PC-3 (cell line): ENCODE measurements at regions not wholly inside any gene's neighbourhood (a gene's known extent, or its start where the extent isn't known, plus 50 kb on each side); places are given as distances from the start of the nearest gene placed in this dataset.

Experiments
- ATAC-seq: fragments of 200-7000 bp; cut with Tn5 transposase; 2 replicates; pipeline ENCODE4 v1.9.1; 2020; ENCODE audit warnings: mild to moderate bottlenecking, moderate library complexity
- BruUV-seq: library from RNA; stranded (reverse); fragments of 400-500 nt; replicated peaks from 2 replicates; lab custom pipeline; 2021; lab: Mats Ljungman, UMichigan
- CTCF ChIA-PET: fragments of 300-600 bp; sonication (Branson Sonifier 250); formaldehyde crosslinking; loops from one replicate; lab custom pipeline; 2022; ENCODE audit warnings: antibody characterized with exemption; lab: Charles Lee
- POLR2A ChIA-PET: fragments of 300-600 bp; sonication (Branson Sonifier 250); formaldehyde crosslinking; loops from one replicate; lab custom pipeline; 2022; ENCODE audit warnings: antibody characterized with exemption; ENCODE audit not compliant: unreplicated experiment; lab: Charles Lee
- DNase-seq: peaks from one replicate; pipeline ENCODE4 v3.0.0-alpha.2; 2015
- H2AFZ ChIP-seq: fragments of 300-600 bp; sonication (generic); 2 replicates; pipeline ENCODE4 v1.6.0; 2016; ENCODE audit warnings: antibody characterized with exemption, low read length
- H3F3A ChIP-seq: fragments of 300-600 bp; sonication (generic); one replicate; pipeline ENCODE4 v1.6.0; 2017; ENCODE audit warnings: antibody characterized with exemption, low read length, control low read depth, mild to moderate bottlenecking; ENCODE audit not compliant: unreplicated experiment
- H3K27ac ChIP-seq: fragments of 300-600 bp; sonication (generic); 2 replicates; pipeline ENCODE4 v1.5.1; 2016; ENCODE audit warnings: mild to moderate bottlenecking, low read length
- H3K27me3 ChIP-seq: fragments of 300-600 bp; sonication (generic); 2 replicates; pipeline ENCODE4 v1.6.1; 2016; ENCODE audit warnings: low read length, mixed read lengths
- H3K36me3 ChIP-seq: fragments of 300-600 bp; sonication (generic); 2 replicates; pipeline ENCODE4 v1.6.1; 2016; ENCODE audit warnings: low read depth, mixed run types, low read length, mixed read lengths
- H3K4me1 ChIP-seq: fragments of 300-600 bp; sonication (generic); 2 replicates; pipeline ENCODE4 v1.5.1; 2016; ENCODE audit warnings: low read length; ENCODE audit not compliant: insufficient read depth
- H3K4me2 ChIP-seq: fragments of 300-600 bp; sonication (generic); 2 replicates; pipeline ENCODE4 v1.6.0; 2016; ENCODE audit warnings: low read length
- H3K4me3 ChIP-seq: fragments of 300-600 bp; sonication (generic); 2 replicates; pipeline ENCODE4 v1.5.1; 2016; ENCODE audit warnings: mild to moderate bottlenecking, low read length, mixed read lengths
- H3K79me2 ChIP-seq: fragments of 300-600 bp; sonication (generic); 2 replicates; pipeline ENCODE4 v1.6.1; 2017; ENCODE audit warnings: low read length, mixed read lengths
- H3K9ac ChIP-seq: fragments of 300-600 bp; sonication (generic); 2 replicates; pipeline ENCODE4 v1.6.0; 2016; ENCODE audit warnings: mild to moderate bottlenecking, low read length
- H3K9me2 ChIP-seq: fragments of 300-600 bp; sonication (generic); replicated peaks from 2 replicates; pipeline ENCODE4 v1.6.1; 2016; ENCODE audit warnings: mixed run types, low read length, mixed read lengths
- H3K9me3 ChIP-seq: fragments of 300-600 bp; sonication (generic); 2 replicates; pipeline ENCODE4 v1.6.1; 2016; ENCODE audit warnings: low read length, mixed read lengths
- H4K20me1 ChIP-seq: fragments of 300-600 bp; sonication (generic); 2 replicates; pipeline ENCODE4 v1.6.1; 2016; ENCODE audit warnings: low read length, mixed read lengths
- CTCF ChIP-seq: fragments of 300-600 bp; sonication (generic); conservative IDR thresholded peaks from 2 replicates; pipeline ENCODE4 v1.5.1; 2017; ENCODE audit warnings: antibody characterized with exemption, low read depth, mild to moderate bottlenecking, low read length
- EZH2 ChIP-seq: fragments of 300-600 bp; sonication (generic); IDR thresholded peaks from one replicate; pipeline ENCODE4 v1.6.1; 2017; ENCODE audit warnings: antibody characterized with exemption, mild to moderate bottlenecking, low read length; ENCODE audit not compliant: unreplicated experiment
- EZH2phosphoT487 ChIP-seq: fragments of 300-600 bp; sonication (generic); IDR thresholded peaks from 2 replicates; pipeline ENCODE4 v1.6.1; 2018; ENCODE audit warnings: mild to moderate bottlenecking, antibody characterized with exemption, low read length, borderline replicate concordance
- intact Hi-C: fragments of 100-400 bp; cut with micrococcal nuclease; formaldehyde crosslinking; loops from 2 replicates; pipeline ENCODE4 v1.9.0; 2023

GRCh38 chr4:123553279-123553678, 156.7 kb downstream of the SPRY1 start:
- H3K9ac ChIP-seq = no peak overlapping the region
- no peak overlapping the region for H3K4me2 ChIP-seq
- H3K4me3 ChIP-seq = no peak overlapping the region
- no peaks in the 10 kb centered on the region for H3F3A ChIP-seq
- H2AFZ ChIP-seq = no peak overlapping the region
- BruUV-seq = no TSS peak
- H3K9me3 ChIP-seq = no peaks in the 10 kb centered on the region
- intact Hi-C loops = no loop called here
- POLR2A ChIA-PET = interaction anchor here (0.5 kb wide), 1 partner anchor 69 kb away, joined by 4 read pairs; no protein-coding TSS in a partner anchor
- H3K4me1 ChIP-seq = peaks cover 16% of the 10 kb centered on the region
- H3K27ac ChIP-seq = no peak overlapping the region
- no peaks in the 10 kb centered on the region for H3K9me2 ChIP-seq
- no peaks in the 10 kb centered on the region for H3K36me3 ChIP-seq
- H3K79me2 ChIP-seq = no peaks in the 10 kb centered on the region
- CTCF ChIA-PET = no interaction called here
- no peaks in the 10 kb centered on the region for H4K20me1 ChIP-seq
- TF ChIP-seq EZH2 (no peak), EZH2phosphoT487 (no peak), CTCF (no peak)
- no peak for DNase-seq
- no peaks in the 10 kb centered on the region for H3K27me3 ChIP-seq
- ATAC-seq = no peak

- Histone ChIP-seq H3K27ac (no peak overlapping the region), H3K4me2 (no peak overlapping the region)
Measured at GRCh38 chr4:123553733-123554637, 157.4 kb downstream of the SPRY1 start.

More at GRCh38 chr4:123553733-123554637, 157.4 kb downstream of the SPRY1 start:
- no peaks in the 10 kb centered on the region for H3K9me3 ChIP-seq
- no peak for DNase-seq
- no peaks in the 10 kb centered on the region for H3K79me2 ChIP-seq
- intact Hi-C loops = no loop called here
- TF ChIP-seq EZH2phosphoT487 (no peak), EZH2 (no peak), CTCF (no peak)
- no peak overlapping the region for H3K9ac ChIP-seq
- CTCF ChIA-PET = no interaction called here
- peaks cover 17% of the 10 kb centered on the region for H3K4me1 ChIP-seq
- POLR2A ChIA-PET = no interaction called here
- H2AFZ ChIP-seq = no peak overlapping the region
- no peaks in the 10 kb centered on the region for H3K9me2 ChIP-seq
- no peaks in the 10 kb centered on the region for H4K20me1 ChIP-seq
- BruUV-seq = no TSS peak
- no peak for ATAC-seq
- no peak overlapping the region for H3K4me3 ChIP-seq
- no peaks in the 10 kb centered on the region for H3K36me3 ChIP-seq
- H3K27me3 ChIP-seq = no peaks in the 10 kb centered on the region
- no peaks in the 10 kb centered on the region for H3F3A ChIP-seq
